ENCODE measurements at regions not wholly inside any gene's neighbourhood (a gene's known extent, or its start where the extent isn't known, plus 50 kb on each side); places are given as distances from the start of the nearest gene placed in this dataset.

GRCh38 chr3:67808906-67809305 is 154.5 kb upstream of the SUCLG2 start:
- TF ChIP-seq EZH2 (IDR thresholded peaks at IDR 0.05; ENCODE audit: borderline replicate concordance, low read depth, low read length, severe bottlenecking) (no peak), CTCF (IDR thresholded peaks at IDR 0.05; ENCODE audit: borderline replicate concordance, extremely low read depth, low read length, poor library complexity, severe bottlenecking) (no peak)

Measured in DND-41 (cell line).